ENCODE measurements at regions not wholly inside any gene's neighbourhood (a gene's known extent, or its start where the extent isn't known, plus 50 kb on each side); places are given as distances from the start of the nearest gene placed in this dataset.

- TF ChIP-seq POLR2A (IDR thresholded peaks at IDR 0.05) (no peak), CTCF (IDR thresholded peaks at IDR 0.05) (peak in 2 of 6 experiments; percentile 33 to 35)
These were observed 286.9 kb upstream of the FGF16 start for GRCh38 chrX:77160301-77160700.

Measured in adrenal gland (tissue), 5 donors.